SJCRH30 (cell line): ENCODE measurements at regions not wholly inside any gene's neighbourhood (a gene's known extent, or its start where the extent isn't known, plus 50 kb on each side); places are given as distances from the start of the nearest gene placed in this dataset.

Experiments
- DNase-seq, 2 experiments: peaks; one replicate each; pipeline ENCODE4 v3.0.0-alpha.2; 2015 to 2020
- H3K27ac ChIP-seq: fragments of 250-450 bp; sonication (Bioruptor Pico); 2 replicates; pipeline ENCODE4 v1.5.1; 2020; ENCODE audit warnings: mild to moderate bottlenecking, moderate library complexity
- H3K27me3 ChIP-seq: fragments of 250-450 bp; sonication (Bioruptor Pico); 2 replicates; pipeline ENCODE4 v1.5.1; 2020; ENCODE audit warnings: mild to moderate bottlenecking, moderate library complexity
- H3K36me3 ChIP-seq: fragments of 250-450 bp; sonication (Bioruptor Pico); 2 replicates; pipeline ENCODE4 v1.5.1; 2020; ENCODE audit warnings: mild to moderate bottlenecking, moderate library complexity
- H3K4me1 ChIP-seq: fragments of 250-450 bp; sonication (Bioruptor Pico); 2 replicates; pipeline ENCODE4 v1.5.1; 2020; ENCODE audit warnings: mild to moderate bottlenecking, moderate library complexity
- H3K4me3 ChIP-seq: fragments of 250-450 bp; sonication (Bioruptor Pico); 2 replicates; pipeline ENCODE4 v1.5.1; 2020; ENCODE audit warnings: mild to moderate bottlenecking, moderate library complexity
- H3K9me3 ChIP-seq: fragments of 250-450 bp; sonication (Bioruptor Pico); replicated peaks from 2 replicates; pipeline ENCODE4 v1.5.1; 2020; ENCODE audit warnings: mild to moderate bottlenecking, moderate library complexity

DNA sequence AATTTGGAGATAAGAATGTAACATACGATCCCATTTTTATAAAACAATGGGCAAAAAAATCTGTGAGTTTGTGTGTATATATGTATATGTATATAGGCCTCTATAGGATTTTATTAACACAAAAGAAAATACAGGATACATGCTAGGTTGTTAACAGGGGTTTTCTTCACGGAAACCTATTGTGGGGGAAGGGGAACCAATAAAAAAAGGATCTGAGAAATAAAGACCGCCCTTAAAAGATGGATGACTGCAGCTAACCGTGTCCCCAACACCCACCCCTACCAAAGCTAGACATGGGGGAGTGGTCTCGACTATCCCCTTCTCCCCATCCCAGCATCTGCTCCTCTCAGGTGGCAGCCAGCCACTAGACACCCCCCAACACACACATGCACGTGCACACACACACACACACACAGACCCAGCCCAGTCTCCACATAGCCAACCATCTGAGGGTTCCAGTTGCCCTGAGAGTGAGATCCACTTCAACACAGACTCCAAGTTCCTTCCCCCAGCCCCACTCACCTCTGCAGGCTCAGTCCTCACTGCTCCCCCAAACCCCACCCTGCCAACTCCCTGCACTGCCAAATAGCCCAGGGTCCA lies 132.9 kb downstream of the TPRA1 start:
- no peak for DNase-seq
- Histone ChIP-seq H3K27me3 (peaks cover 27% of the 10 kb centered on the region), H3K36me3 (no peaks in the 10 kb centered on the region), H3K9me3 (no peaks in the 10 kb centered on the region), H3K4me3 (no peak overlapping the region), H3K27ac (no peak overlapping the region), H3K4me1 (no peaks in the 10 kb centered on the region)

DNA sequence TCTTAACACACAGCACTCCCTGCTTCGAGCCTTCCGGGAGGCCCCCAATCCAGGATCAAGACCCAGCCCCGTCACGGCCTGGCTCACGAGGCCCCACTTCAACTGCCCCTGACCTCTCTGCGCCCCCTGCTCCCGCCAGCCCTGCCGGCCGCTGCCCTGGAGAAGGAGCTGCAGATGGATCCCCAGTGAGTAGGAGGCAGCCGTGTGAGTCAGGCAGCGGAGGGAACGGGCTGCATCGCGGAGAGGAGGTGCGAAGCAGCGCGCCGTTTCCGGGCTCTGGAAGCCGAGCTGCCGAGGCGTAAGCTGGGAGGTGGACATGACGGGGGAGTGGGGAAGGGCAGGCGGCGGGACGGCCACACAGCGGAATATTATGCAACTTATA lies 133.4 kb downstream of the TPRA1 start:
- no peaks in the 10 kb centered on the region for H3K4me1 ChIP-seq
- H3K9me3 ChIP-seq = no peaks in the 10 kb centered on the region
- H3K36me3 ChIP-seq = no peaks in the 10 kb centered on the region
- no peak overlapping the region for H3K4me3 ChIP-seq
- H3K27me3 ChIP-seq = peaks cover 30% of the 10 kb centered on the region
- DNase-seq = no peak
- H3K27ac ChIP-seq = no peak overlapping the region

DNA sequence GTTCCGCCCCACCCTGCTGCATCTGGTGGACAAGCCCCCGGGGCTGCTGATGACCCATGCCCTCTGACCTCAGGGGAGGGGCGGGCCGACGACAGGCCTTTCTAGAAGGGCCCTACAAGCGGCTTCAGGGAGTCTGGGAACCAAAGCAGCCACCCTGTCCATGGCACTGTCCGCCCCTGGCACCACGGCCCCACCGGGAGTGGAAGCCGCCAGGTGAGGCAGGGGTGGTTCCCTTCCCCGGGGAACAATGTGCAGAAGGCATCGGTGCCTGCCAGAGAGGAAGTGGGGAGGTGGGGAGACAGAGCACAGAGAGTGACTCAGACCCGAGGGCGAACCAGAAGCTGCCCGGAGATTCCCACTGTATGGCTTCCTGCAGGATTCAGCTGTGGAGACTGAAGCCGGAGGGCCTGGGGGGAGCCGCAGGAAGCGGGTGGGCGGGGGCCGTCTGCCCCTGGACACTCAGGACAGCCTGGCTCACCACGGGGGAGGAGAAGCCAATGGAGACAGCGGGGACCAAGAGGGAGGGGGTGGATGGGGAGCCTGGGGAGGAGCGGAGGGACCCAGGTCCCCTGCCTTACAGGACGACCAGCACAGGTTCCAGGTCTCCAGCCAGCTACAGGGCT lies 134.0 kb downstream of the TPRA1 start:
- DNase-seq = no peak
- H3K9me3 ChIP-seq = no peaks in the 10 kb centered on the region
- peaks cover 33% of the 10 kb centered on the region for H3K27me3 ChIP-seq

DNA sequence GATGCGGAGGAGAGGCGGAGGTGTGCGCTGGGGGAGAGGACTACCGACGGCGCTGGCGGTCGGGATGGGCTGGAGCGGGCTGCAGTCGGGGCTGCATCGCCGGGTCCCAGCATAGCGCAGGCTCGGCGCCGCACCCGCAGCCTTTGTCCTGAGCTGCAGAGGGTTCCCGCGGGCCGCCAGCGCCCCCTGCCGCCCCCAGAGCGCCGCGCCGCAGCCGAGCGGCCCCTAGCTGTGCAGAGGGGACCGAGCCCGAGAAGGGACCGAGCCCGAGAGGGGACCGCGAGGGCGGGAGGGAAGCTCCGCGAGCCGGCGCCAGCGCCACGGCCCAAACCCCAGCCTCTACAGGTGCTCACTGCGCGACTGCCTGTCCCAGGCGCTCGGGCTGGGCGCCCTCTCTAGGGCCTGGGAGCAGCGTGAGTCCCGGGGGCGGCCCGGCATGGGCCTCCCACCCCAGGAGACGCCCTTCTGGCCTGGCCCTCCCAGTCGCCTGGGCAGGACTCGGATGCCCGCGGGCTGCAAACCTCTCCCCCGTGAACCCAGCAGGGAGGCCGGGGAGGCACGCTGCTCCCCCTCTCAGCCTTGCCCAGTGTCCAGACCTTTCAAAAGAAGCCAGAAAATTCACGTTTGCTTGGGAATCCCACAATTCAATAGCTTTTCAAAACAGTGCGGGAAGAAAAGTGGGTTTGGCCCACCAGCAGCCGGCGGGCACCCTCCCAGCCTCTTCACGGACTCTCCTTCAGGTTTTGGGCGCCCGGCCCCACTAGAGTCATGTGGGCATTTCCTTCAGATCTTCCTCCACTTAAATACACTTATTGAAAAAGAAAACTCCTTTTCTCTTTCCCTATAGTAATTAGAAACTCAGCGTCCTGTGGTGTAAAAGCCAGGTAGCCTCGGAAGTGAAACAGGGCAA lies 134.7 kb downstream of the TPRA1 start:
- H3K27me3 ChIP-seq = peaks cover 33% of the 10 kb centered on the region
- DNase-seq = peak; percentile 51 to 75
- H3K27ac ChIP-seq = no peak overlapping the region
- no peaks in the 10 kb centered on the region for H3K36me3 ChIP-seq
- no peak overlapping the region for H3K4me3 ChIP-seq
- no peaks in the 10 kb centered on the region for H3K4me1 ChIP-seq
- H3K9me3 ChIP-seq = no peaks in the 10 kb centered on the region

More for the DNA sequence above, 134.0 kb downstream of the TPRA1 start:
- Histone ChIP-seq H3K4me3 (no peak overlapping the region), H3K27ac (no peak overlapping the region), H3K36me3 (no peaks in the 10 kb centered on the region), H3K4me1 (no peaks in the 10 kb centered on the region)

DNA sequence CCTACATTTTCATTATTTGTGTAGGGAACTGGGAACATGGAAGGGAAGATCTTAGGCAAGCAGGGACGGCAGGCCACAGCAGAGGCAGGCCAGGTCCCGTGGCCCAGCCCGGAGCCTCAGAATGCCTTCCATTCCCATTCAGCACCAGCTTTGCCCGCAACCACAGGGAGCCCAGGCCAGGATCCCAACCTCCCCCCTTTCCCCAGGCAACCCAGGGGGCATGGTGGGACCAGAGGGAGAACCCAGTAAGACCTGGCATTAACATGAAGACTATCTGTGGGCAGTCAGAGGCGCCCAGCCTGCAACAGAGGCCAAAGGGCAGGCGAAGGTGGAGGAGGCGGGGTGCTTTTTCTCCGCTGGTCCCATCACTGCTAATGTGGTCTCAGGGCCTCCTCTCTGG lies 135.6 kb downstream of the TPRA1 start:
- Histone ChIP-seq H3K4me3 (no peak overlapping the region), H3K27me3 (peaks cover 33% of the 10 kb centered on the region), H3K27ac (no peak overlapping the region), H3K9me3 (no peaks in the 10 kb centered on the region), H3K36me3 (no peaks in the 10 kb centered on the region), H3K4me1 (no peaks in the 10 kb centered on the region)
- DNase-seq = no peak

DNA sequence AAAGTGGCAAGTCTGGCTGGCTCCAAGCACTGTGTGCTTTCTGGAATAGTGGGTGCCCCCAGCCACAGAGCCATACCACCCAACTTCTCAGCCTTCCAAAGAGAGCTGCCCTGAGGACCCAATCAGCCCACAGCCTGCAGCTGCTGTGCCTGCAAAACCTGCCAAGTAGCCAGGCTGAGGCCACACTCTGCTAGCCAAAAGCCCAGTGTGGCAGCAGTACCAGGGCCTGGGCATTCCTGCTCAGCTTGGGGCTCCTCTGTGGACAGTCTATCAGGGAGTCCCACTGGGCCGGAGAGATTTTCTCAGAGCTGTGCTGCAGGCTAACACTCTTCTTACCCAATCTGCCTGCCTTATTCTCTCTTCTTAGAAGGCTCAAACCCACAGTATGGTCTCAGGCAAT lies 136.5 kb downstream of the TPRA1 start:
- Histone ChIP-seq H3K4me3 (no peak overlapping the region), H3K27ac (no peak overlapping the region), H3K36me3 (no peaks in the 10 kb centered on the region), H3K4me1 (no peaks in the 10 kb centered on the region), H3K9me3 (no peaks in the 10 kb centered on the region), H3K27me3 (peaks cover 33% of the 10 kb centered on the region)
- no peak for DNase-seq

DNA sequence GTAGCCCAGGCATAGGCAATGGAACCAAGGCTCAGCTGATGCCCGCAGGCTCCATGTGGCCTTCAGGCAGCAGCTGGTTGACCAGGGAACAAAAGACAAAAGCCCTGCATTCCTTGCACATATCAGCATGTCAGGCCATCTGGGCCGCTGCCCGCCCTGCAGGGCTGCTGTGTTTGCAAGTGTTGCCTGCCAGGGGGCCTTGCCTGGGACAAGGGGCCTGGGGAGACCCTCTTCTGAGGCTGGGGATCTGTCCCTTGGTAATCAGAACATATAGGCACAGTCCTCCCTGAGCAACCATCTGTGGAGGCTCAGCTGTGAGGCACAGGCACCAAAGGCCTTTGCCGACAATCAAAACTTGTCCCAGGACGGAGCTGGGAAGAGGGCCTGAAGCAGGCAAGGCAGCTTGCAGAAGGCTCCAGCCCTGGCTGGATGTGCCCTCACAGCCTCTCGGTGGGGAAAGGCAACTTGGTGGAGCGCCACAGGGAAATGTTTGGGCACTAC lies 138.2 kb downstream of the TPRA1 start:
- DNase-seq = peak; percentile 41 to 49
- no peaks in the 10 kb centered on the region for H3K9me3 ChIP-seq
- no peaks in the 10 kb centered on the region for H3K36me3 ChIP-seq
- peaks cover 33% of the 10 kb centered on the region for H3K27me3 ChIP-seq
- no peaks in the 10 kb centered on the region for H3K4me1 ChIP-seq
- no peak overlapping the region for H3K27ac ChIP-seq
- no peak overlapping the region for H3K4me3 ChIP-seq

DNA sequence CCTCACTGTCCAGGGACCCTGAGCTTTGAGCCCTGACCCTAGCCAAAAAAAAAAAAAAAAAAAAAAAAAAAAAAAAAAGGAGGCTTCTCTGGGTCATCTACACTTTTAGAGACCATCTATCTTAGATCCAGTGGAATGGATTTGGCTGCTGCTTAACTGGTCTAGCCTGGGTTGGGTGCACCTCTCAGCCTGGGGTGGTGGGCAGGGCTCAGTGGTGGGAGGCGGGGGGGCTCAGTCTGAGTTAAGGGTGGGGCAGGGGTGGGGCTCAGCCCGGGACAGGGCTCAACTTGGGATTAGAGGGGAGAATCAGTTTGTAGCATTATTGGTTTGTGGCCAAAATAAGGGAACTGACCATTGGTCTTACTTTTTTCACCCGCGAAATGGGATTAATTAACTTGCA lies 139.2 kb downstream of the TPRA1 start:
- H3K4me3 ChIP-seq = no peak overlapping the region
- H3K4me1 ChIP-seq = no peaks in the 10 kb centered on the region

DNA sequence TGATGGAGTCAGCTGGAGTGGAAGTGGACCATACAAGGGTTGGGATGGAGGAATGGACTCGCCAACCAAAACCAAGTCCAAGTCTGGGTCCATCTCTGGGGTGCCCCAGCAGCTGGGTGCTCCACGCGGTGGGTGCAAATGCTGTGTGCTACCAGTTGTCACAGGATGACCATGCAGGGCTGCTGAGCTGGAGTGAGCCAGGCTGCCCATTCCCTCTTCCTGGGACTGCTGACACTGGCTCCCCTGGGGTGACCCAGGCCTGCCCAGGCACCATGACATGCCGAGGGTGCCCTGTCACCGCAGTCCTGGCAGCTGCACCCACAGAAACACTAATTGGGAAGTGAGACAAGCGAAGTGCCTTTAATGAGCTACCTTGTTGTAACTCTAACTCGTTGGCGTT lies 140.2 kb downstream of the TPRA1 start:
- H3K27ac ChIP-seq = no peak overlapping the region
- H3K36me3 ChIP-seq = no peaks in the 10 kb centered on the region
- H3K4me3 ChIP-seq = no peak overlapping the region
- no peaks in the 10 kb centered on the region for H3K4me1 ChIP-seq
- no peak for DNase-seq
- H3K9me3 ChIP-seq = no peaks in the 10 kb centered on the region
- peaks cover 23% of the 10 kb centered on the region for H3K27me3 ChIP-seq

More for the DNA sequence above, 139.2 kb downstream of the TPRA1 start:
- peaks cover 30% of the 10 kb centered on the region for H3K27me3 ChIP-seq
- no peak overlapping the region for H3K27ac ChIP-seq
- DNase-seq = no peak
- no peaks in the 10 kb centered on the region for H3K36me3 ChIP-seq
- no peaks in the 10 kb centered on the region for H3K9me3 ChIP-seq

DNA sequence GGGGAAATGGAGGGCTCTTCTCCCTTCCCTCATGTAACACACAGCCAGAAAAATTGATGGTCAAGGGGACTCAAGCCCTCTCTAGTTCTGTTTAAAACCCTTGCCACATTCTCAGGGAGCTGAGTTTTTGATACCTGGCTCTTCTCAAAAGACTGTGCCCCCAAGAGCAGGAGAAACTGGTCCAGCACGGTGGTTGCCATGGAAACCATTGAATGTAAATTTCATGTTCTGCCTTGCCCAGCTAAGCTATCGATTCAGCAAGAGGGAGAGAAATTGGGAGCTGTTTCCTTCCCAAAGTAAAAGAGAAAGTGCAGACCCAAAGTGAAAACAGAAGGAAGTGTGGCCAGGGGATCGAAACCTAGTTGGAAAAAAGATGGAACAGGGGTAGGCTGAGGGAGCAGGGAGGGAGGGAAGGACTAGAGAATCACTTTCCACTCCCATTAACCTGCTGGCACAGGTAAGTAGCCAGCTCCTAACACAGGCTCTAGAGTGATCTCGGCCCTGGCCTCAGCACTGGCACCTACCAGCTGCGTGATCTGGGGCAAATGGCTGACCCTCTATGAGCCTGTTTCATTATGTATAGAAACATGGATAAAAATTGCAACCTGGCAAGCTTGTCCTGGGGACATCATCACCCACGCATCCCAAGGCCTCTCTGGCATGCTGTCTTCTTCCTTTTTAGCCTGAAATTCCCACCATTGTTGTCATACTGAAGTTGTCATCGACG lies 140.9 kb downstream of the TPRA1 start:
- H3K27ac ChIP-seq = no peak overlapping the region
- no peaks in the 10 kb centered on the region for H3K36me3 ChIP-seq
- no peak overlapping the region for H3K4me3 ChIP-seq
- no peak for DNase-seq
- H3K9me3 ChIP-seq = no peaks in the 10 kb centered on the region
- H3K27me3 ChIP-seq = peaks cover 18% of the 10 kb centered on the region
- no peaks in the 10 kb centered on the region for H3K4me1 ChIP-seq

DNA sequence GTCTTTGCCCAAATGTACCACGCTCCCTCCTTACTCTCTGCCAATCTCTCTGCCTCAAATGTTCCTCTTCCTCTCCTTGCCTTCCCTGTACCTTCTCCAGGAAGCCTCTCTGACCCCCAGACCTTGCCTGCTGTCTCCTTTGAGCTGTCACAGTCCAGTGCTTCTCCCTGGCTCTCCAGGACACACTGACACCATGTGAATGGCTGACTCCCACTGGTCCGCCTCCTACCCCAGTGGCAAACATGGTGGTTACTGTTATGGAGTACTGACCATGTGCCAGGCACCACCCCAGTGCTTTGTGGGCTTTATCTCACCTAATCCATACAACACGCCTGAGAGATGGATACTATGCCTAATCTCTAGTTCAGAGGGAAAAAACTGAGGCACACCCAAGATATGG lies 141.9 kb downstream of the TPRA1 start:
- Histone ChIP-seq H3K27ac (no peak overlapping the region), H3K9me3 (no peaks in the 10 kb centered on the region), H3K4me1 (no peaks in the 10 kb centered on the region), H3K27me3 (peaks cover 11% of the 10 kb centered on the region), H3K4me3 (no peak overlapping the region), H3K36me3 (no peaks in the 10 kb centered on the region)
- no peak for DNase-seq

DNA sequence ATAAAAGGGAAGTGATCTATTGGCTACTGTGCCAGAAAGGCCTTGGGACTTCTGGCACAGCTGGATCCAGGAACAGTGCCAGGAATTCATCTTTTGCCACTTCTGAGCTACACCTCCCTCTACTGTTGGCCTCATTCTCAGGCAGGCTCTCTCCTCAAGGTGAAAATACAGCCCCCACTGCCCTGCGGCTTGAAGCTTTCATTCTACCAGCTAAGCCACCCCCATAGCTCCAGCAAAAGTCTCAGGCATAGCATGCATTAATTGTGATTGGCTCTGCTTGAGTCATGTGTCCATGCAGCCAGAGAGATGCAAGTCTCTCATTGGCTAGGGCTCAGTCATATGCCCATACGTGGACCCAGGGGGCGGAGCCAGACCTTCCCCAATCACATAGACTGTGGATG lies 142.4 kb downstream of the TPRA1 start:
- Histone ChIP-seq H3K9me3 (no peaks in the 10 kb centered on the region), H3K4me1 (no peaks in the 10 kb centered on the region), H3K27ac (no peak overlapping the region), H3K36me3 (no peaks in the 10 kb centered on the region), H3K27me3 (peaks cover 6% of the 10 kb centered on the region), H3K4me3 (no peak overlapping the region)
- DNase-seq = peak in 1 of 2 experiments; percentile 8

DNA sequence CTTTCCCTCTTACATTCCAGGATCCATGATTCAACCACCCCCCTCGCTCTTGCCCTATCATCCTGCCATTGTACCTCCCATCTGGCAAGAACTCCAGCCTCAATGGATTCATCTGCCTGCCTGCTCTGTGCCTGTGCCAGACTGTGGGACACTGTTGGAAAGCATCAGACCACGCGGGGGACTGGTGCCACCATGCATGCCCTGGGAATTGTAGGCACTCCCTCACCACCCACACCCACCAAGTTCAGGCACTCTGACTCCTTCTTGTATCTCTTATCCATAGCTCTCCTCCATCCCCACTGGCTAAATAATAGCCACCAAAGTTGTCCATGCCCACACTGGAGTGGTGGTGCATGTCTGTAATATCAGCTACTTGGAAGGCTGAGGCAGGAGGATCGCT lies 143.8 kb downstream of the TPRA1 start:
- Histone ChIP-seq H3K9me3 (no peaks in the 10 kb centered on the region), H3K4me1 (no peaks in the 10 kb centered on the region), H3K4me3 (no peak overlapping the region), H3K27ac (no peak overlapping the region), H3K36me3 (no peaks in the 10 kb centered on the region), H3K27me3 (no peaks in the 10 kb centered on the region)
- no peak for DNase-seq

DNA sequence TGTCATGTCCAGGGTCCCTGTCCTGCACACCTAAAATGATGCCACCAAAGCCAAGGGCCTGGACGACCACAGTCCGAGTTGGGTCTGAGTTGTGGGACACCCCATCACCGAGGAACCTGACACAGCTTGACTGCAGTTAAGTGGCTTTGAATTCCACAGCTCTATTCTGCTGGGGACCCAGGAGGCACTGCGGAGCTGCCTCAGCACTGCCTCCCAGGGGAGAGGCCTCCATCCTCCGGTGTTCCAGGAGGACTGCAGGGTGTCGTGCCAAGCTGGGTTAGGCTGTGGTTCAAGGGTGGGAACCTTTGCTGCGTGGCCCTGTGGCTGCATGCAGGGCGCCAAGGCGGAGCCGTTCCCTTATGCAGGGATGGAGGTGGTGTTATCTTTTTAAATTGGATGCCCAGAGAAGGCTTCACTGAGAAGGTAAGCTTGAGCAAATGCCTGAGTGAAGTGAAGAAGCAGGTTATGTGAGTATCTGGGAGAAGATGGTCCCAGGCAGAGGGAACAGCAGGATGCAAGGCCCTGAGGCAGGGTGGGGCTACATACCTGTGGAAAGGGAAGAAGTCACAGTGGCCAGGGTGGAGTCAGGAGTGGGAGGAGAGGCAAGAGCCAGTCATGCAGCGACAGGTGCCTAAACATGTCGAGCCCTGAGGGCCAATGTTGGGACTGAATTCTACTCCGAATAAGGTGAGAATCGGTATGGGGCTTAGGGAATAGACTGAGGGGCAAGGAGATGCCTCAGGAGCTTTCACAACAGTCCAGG lies 144.8 kb downstream of the TPRA1 start:
- Histone ChIP-seq H3K9me3 (0 out of 2 replicates have a peak, but pooled peaks cover 2% of the 10 kb centered on the region), H3K4me1 (no peaks in the 10 kb centered on the region), H3K4me3 (no peak overlapping the region), H3K36me3 (no peaks in the 10 kb centered on the region), H3K27ac (no peak overlapping the region), H3K27me3 (no peaks in the 10 kb centered on the region)
- DNase-seq = no peak
